ENCODE measurements at regions not wholly inside any gene's neighbourhood (a gene's known extent, or its start where the extent isn't known, plus 50 kb on each side); places are given as distances from the start of the nearest gene placed in this dataset.

GRCh38 chr13:24006520-24007248 lies 109.4 kb upstream of the C1QTNF9B start:
- H3K36me3 Mint-ChIP-seq (ENCODE audit: insufficient read depth) = peaks cover 3% of the 10 kb centered on the region
- ATAC-seq (replicated peaks) (no peak), DNase-seq (no peak)
- no peaks in the 10 kb centered on the region for H3K4me1 Mint-ChIP-seq (ENCODE audit: low read depth in 2 of 2)
- no peak overlapping the region for H3K27ac Mint-ChIP-seq
- H3K4me3 Mint-ChIP-seq = no peak overlapping the region
- H3K27me3 Mint-ChIP-seq = peaks cover 8 to 30% of the 10 kb centered on the region in 2 donors
- H3K9me3 Mint-ChIP-seq = no peaks in the 10 kb centered on the region

- ATAC-seq (replicated peaks) (no peak), DNase-seq (no peak)
- Mint-ChIP-seq H3K27me3 (peaks cover 9 to 34% of the 10 kb centered on the region in 2 donors), H3K27ac (peak overlapping the region in 1 of 2 donors; percentile 49), H3K4me3 (no peak overlapping the region), H3K9me3 (no peaks in the 10 kb centered on the region), H3K36me3 (ENCODE audit: insufficient read depth) (peaks cover 3% of the 10 kb centered on the region), H3K4me1 (ENCODE audit: low read depth in 2 of 2) (peaks cover 0 to 1% of the 10 kb centered on the region in 2 donors)
Measured at GRCh38 chr13:24007979-24008620, 110.8 kb upstream of the C1QTNF9B start.

GRCh38 chr13:24008679-24009078 lies 111.4 kb upstream of the C1QTNF9B start:
- peak overlapping the region in 1 of 2 donors; percentile 49 for H3K27ac Mint-ChIP-seq
- H3K4me1 Mint-ChIP-seq (ENCODE audit: low read depth in 2 of 2) = peaks cover 0 to 4% of the 10 kb centered on the region in 2 donors
- H3K4me3 Mint-ChIP-seq = no peak overlapping the region
- ATAC-seq (replicated peaks) (no peak), DNase-seq (no peak)
- no peaks in the 10 kb centered on the region for H3K9me3 Mint-ChIP-seq
- peaks cover 3% of the 10 kb centered on the region for H3K36me3 Mint-ChIP-seq (ENCODE audit: insufficient read depth)
- H3K27me3 Mint-ChIP-seq = peaks cover 15 to 40% of the 10 kb centered on the region in 2 donors

- Mint-ChIP-seq H3K4me3 (no peak overlapping the region), H3K4me1 (ENCODE audit: low read depth in 2 of 2) (peaks cover 0 to 4% of the 10 kb centered on the region in 2 donors), H3K9me3 (no peaks in the 10 kb centered on the region), H3K27ac (peak overlapping the region in 1 of 2 donors; percentile 72), H3K27me3 (peaks cover 7 to 34% of the 10 kb centered on the region in 2 donors), H3K36me3 (ENCODE audit: insufficient read depth) (peaks cover 3% of the 10 kb centered on the region)
- ATAC-seq (replicated peaks) (no peak), DNase-seq (no peak)
Measured at GRCh38 chr13:24011266-24011665, 114.0 kb upstream of the C1QTNF9B start.

- H3K27ac Mint-ChIP-seq = no peak overlapping the region
- DNase-seq = no peak
Measured at GRCh38 chr13:24012648-24013047, 115.3 kb upstream of the C1QTNF9B start.

GRCh38 chr13:24013189-24013588 lies 115.9 kb upstream of the C1QTNF9B start:
- H3K36me3 Mint-ChIP-seq (ENCODE audit: insufficient read depth) = peaks cover 3% of the 10 kb centered on the region
- H3K4me3 Mint-ChIP-seq = no peak overlapping the region
- no peak for ATAC-seq (replicated peaks)
- peaks cover 0 to 4% of the 10 kb centered on the region in 2 donors for H3K4me1 Mint-ChIP-seq (ENCODE audit: low read depth in 2 of 2)
- no peak overlapping the region for H3K27ac Mint-ChIP-seq
- no peaks in the 10 kb centered on the region for H3K9me3 Mint-ChIP-seq
- no peak for DNase-seq
- peaks cover 7 to 36% of the 10 kb centered on the region in 2 donors for H3K27me3 Mint-ChIP-seq

More at GRCh38 chr13:24012648-24013047, 115.3 kb upstream of the C1QTNF9B start:
- Mint-ChIP-seq H3K4me1 (ENCODE audit: low read depth in 2 of 2) (peaks cover 0 to 4% of the 10 kb centered on the region in 2 donors), H3K9me3 (no peaks in the 10 kb centered on the region), H3K4me3 (no peak overlapping the region), H3K27me3 (peaks cover 7 to 36% of the 10 kb centered on the region in 2 donors), H3K36me3 (ENCODE audit: insufficient read depth) (peaks cover 3% of the 10 kb centered on the region)
- ATAC-seq (replicated peaks) = peak; percentile 51

GRCh38 chr13:24016046-24016445 lies 118.7 kb upstream of the C1QTNF9B start:
- Mint-ChIP-seq H3K9me3 (no peaks in the 10 kb centered on the region), H3K4me1 (ENCODE audit: low read depth in 2 of 2) (peaks cover 0 to 4% of the 10 kb centered on the region in 2 donors), H3K27ac (peak overlapping the region in 1 of 2 donors; percentile 52), H3K36me3 (ENCODE audit: insufficient read depth) (peaks cover 1% of the 10 kb centered on the region), H3K27me3 (peaks cover 7 to 34% of the 10 kb centered on the region in 2 donors), H3K4me3 (no peak overlapping the region)
- ATAC-seq (replicated peaks) (no peak), DNase-seq (no peak)

- no peaks in the 10 kb centered on the region for H3K9me3 Mint-ChIP-seq
- no peak for DNase-seq
- H3K4me1 Mint-ChIP-seq (ENCODE audit: low read depth in 2 of 2) = no peaks in the 10 kb centered on the region
- no peak overlapping the region for H3K4me3 Mint-ChIP-seq
- ATAC-seq (replicated peaks) = no peak
- peaks cover 0 to 12% of the 10 kb centered on the region in 2 donors for H3K27me3 Mint-ChIP-seq
- H3K36me3 Mint-ChIP-seq (ENCODE audit: insufficient read depth) = no peaks in the 10 kb centered on the region
- no peak overlapping the region for H3K27ac Mint-ChIP-seq
Measured at GRCh38 chr13:24022568-24022967, 125.3 kb upstream of the C1QTNF9B start.

GRCh38 chr13:24023073-24023472 lies 125.8 kb upstream of the C1QTNF9B start:
- no peaks in the 10 kb centered on the region for H3K9me3 Mint-ChIP-seq
- H3K27me3 Mint-ChIP-seq = peaks cover 0 to 14% of the 10 kb centered on the region in 2 donors
- ATAC-seq (replicated peaks) (no peak), DNase-seq (no peak)
- H3K27ac Mint-ChIP-seq = no peak overlapping the region
- H3K36me3 Mint-ChIP-seq (ENCODE audit: insufficient read depth) = no peaks in the 10 kb centered on the region
- H3K4me1 Mint-ChIP-seq (ENCODE audit: low read depth in 2 of 2) = no peaks in the 10 kb centered on the region
- no peak overlapping the region for H3K4me3 Mint-ChIP-seq

- H3K36me3 Mint-ChIP-seq (ENCODE audit: insufficient read depth) = no peaks in the 10 kb centered on the region
- peaks cover 27 to 35% of the 10 kb centered on the region in 2 donors for H3K27me3 Mint-ChIP-seq
- H3K27ac Mint-ChIP-seq = no peak overlapping the region
- ATAC-seq (replicated peaks) (no peak), DNase-seq (no peak)
- no peaks in the 10 kb centered on the region for H3K4me1 Mint-ChIP-seq (ENCODE audit: low read depth in 2 of 2)
- H3K4me3 Mint-ChIP-seq = no peak overlapping the region
- H3K9me3 Mint-ChIP-seq = no peaks in the 10 kb centered on the region
Measured at GRCh38 chr13:24027494-24027893, 130.2 kb upstream of the C1QTNF9B start.

- no peak overlapping the region for H3K4me3 Mint-ChIP-seq
- peaks cover 26 to 40% of the 10 kb centered on the region in 2 donors for H3K27me3 Mint-ChIP-seq
- H3K27ac Mint-ChIP-seq = no peak overlapping the region
- no peaks in the 10 kb centered on the region for H3K4me1 Mint-ChIP-seq (ENCODE audit: low read depth in 2 of 2)
- no peaks in the 10 kb centered on the region for H3K36me3 Mint-ChIP-seq (ENCODE audit: insufficient read depth)
- H3K9me3 Mint-ChIP-seq = no peaks in the 10 kb centered on the region
- ATAC-seq (replicated peaks) = no peak
- DNase-seq = no peak
Measured at GRCh38 chr13:24032252-24032651, 128.3 kb upstream of the SPATA13 start.

GRCh38 chr13:24032674-24033073 lies 127.8 kb upstream of the SPATA13 start:
- no peak overlapping the region for H3K4me3 Mint-ChIP-seq
- H3K27me3 Mint-ChIP-seq = peaks cover 22 to 40% of the 10 kb centered on the region in 2 donors
- no peaks in the 10 kb centered on the region for H3K36me3 Mint-ChIP-seq (ENCODE audit: insufficient read depth)
- H3K27ac Mint-ChIP-seq = no peak overlapping the region
- H3K9me3 Mint-ChIP-seq = no peaks in the 10 kb centered on the region
- no peaks in the 10 kb centered on the region for H3K4me1 Mint-ChIP-seq (ENCODE audit: low read depth in 2 of 2)
- no peak for ATAC-seq (replicated peaks)
- no peak for DNase-seq

- no peak for ATAC-seq (replicated peaks)
- Mint-ChIP-seq H3K27me3 (peaks cover 21 to 40% of the 10 kb centered on the region in 2 donors), H3K4me1 (ENCODE audit: low read depth in 2 of 2) (peaks cover 3 to 5% of the 10 kb centered on the region in 2 donors), H3K4me3 (no peak overlapping the region), H3K36me3 (ENCODE audit: insufficient read depth) (no peaks in the 10 kb centered on the region), H3K9me3 (no peaks in the 10 kb centered on the region), H3K27ac (no peak overlapping the region)
- no peak for DNase-seq
Measured at GRCh38 chr13:24033527-24034302, 126.8 kb upstream of the SPATA13 start.
